ENCODE measurements at regions not wholly inside any gene's neighbourhood (a gene's known extent, or its start where the extent isn't known, plus 50 kb on each side); places are given as distances from the start of the nearest gene placed in this dataset.

- H3K27ac Mint-ChIP-seq (ENCODE audit: unreplicated experiment), result no peak overlapping the region
- TF ChIP-seq CTCF (IDR thresholded peaks at IDR 0.05), result no peak
- H3K36me3 Mint-ChIP-seq (ENCODE audit: low read depth), result peaks cover 5% of the 10 kb centered on the region
- DNase-seq (ENCODE audit: low spot score), result no peak
- no peak overlapping the region for H3K4me3 Mint-ChIP-seq (ENCODE audit: unreplicated experiment)
- H3K4me1 Mint-ChIP-seq (ENCODE audit: low read depth), result peaks cover 7% of the 10 kb centered on the region
- no peaks in the 10 kb centered on the region for H3K27me3 Mint-ChIP-seq (ENCODE audit: low read depth)
- H3K9me3 Mint-ChIP-seq (ENCODE audit: low read depth), result peaks cover 18% of the 10 kb centered on the region
These were observed 181.3 kb downstream of the RAB28 start for GRCh38 chr4:13302876-13303275.

GRCh38 chr4:13299343-13299742, 184.8 kb downstream of the RAB28 start:
- no peak for DNase-seq (ENCODE audit: low spot score)
- Mint-ChIP-seq H3K4me3 (ENCODE audit: unreplicated experiment) (no peak overlapping the region), H3K36me3 (ENCODE audit: low read depth) (peaks cover 10% of the 10 kb centered on the region), H3K27me3 (ENCODE audit: low read depth) (no peaks in the 10 kb centered on the region), H3K9me3 (ENCODE audit: low read depth) (peaks cover 26% of the 10 kb centered on the region), H3K27ac (ENCODE audit: unreplicated experiment) (no peak overlapping the region), H3K4me1 (ENCODE audit: low read depth) (no peaks in the 10 kb centered on the region)
- no peak for TF ChIP-seq CTCF (IDR thresholded peaks at IDR 0.05)

GRCh38 chr4:13298655-13299054, 185.5 kb downstream of the RAB28 start:
- no peak for DNase-seq (ENCODE audit: low spot score)
- H3K4me3 Mint-ChIP-seq (ENCODE audit: unreplicated experiment), result no peak overlapping the region
- H3K4me1 Mint-ChIP-seq (ENCODE audit: low read depth), result no peaks in the 10 kb centered on the region

GRCh38 chr4:13296986-13297385, 187.2 kb downstream of the RAB28 start:
- DNase-seq (ENCODE audit: low spot score), result no peak
- Mint-ChIP-seq H3K27me3 (ENCODE audit: low read depth) (no peaks in the 10 kb centered on the region), H3K4me1 (ENCODE audit: low read depth) (no peaks in the 10 kb centered on the region), H3K36me3 (ENCODE audit: low read depth) (peaks cover 10% of the 10 kb centered on the region), H3K9me3 (ENCODE audit: low read depth) (peaks cover 26% of the 10 kb centered on the region), H3K4me3 (ENCODE audit: unreplicated experiment) (no peak overlapping the region), H3K27ac (ENCODE audit: unreplicated experiment) (no peak overlapping the region)
- TF ChIP-seq CTCF (IDR thresholded peaks at IDR 0.05), result no peak

More at GRCh38 chr4:13298655-13299054, 185.5 kb downstream of the RAB28 start:
- Mint-ChIP-seq H3K27ac (ENCODE audit: unreplicated experiment) (no peak overlapping the region), H3K27me3 (ENCODE audit: low read depth) (no peaks in the 10 kb centered on the region), H3K9me3 (ENCODE audit: low read depth) (peaks cover 26% of the 10 kb centered on the region), H3K36me3 (ENCODE audit: low read depth) (peaks cover 10% of the 10 kb centered on the region)
- TF ChIP-seq CTCF (IDR thresholded peaks at IDR 0.05), result no peak

DNA sequence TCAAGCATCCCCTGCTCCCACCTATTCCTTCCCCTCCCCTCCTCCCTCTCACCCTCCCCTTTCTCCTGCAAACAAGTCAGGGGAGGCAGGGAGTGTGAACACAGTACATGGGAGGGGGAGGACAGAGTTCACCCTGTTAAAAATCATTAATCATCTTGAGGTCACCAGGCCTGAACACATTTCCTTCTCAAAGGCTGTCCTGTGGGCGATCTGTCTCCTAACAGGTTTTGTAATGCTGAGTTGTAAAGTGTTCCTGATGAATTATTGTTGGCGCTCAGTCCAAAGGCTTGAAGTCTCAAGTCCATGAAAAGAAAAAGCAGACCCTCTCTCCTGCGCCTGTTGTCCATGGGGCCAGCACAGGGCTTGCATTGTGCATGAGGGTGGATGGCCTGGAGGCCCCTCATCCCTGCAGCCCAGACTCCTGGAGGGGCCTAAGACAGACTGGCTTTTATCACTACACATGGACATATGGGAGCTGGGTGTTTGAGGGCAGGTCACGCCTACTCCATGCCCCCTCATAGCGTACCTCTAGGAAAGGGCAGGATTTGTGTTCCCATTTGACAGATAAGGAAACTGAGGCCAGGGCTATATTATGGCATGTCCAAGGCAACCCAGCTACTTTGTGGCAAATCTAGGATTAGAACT, 189.1 kb downstream of the RAB28 start:
- Mint-ChIP-seq H3K9me3 (ENCODE audit: low read depth) (peaks cover 16% of the 10 kb centered on the region), H3K27me3 (ENCODE audit: low read depth) (no peaks in the 10 kb centered on the region), H3K4me1 (ENCODE audit: low read depth) (no peaks in the 10 kb centered on the region), H3K27ac (ENCODE audit: unreplicated experiment) (no peak overlapping the region), H3K4me3 (ENCODE audit: unreplicated experiment) (no peak overlapping the region), H3K36me3 (ENCODE audit: low read depth) (peaks cover 4% of the 10 kb centered on the region)
- TF ChIP-seq CTCF (IDR thresholded peaks at IDR 0.05), result no peak
- DNase-seq (ENCODE audit: low spot score), result no peak

All from chondrocyte (in vitro differentiated cells).